PC-3 (cell line): ENCODE measurements at regions not wholly inside any gene's neighbourhood (a gene's known extent, or its start where the extent isn't known, plus 50 kb on each side); places are given as distances from the start of the nearest gene placed in this dataset.

Experiments used
- EZH2 ChIP-seq: fragments of 300-600 bp; sonication (generic); IDR thresholded peaks from one replicate; pipeline ENCODE4 v1.6.1; 2017; ENCODE audit warnings: antibody characterized with exemption, mild to moderate bottlenecking, low read length; ENCODE audit not compliant: unreplicated experiment
- EZH2phosphoT487 ChIP-seq: fragments of 300-600 bp; sonication (generic); IDR thresholded peaks from 2 replicates; pipeline ENCODE4 v1.6.1; 2018; ENCODE audit warnings: mild to moderate bottlenecking, antibody characterized with exemption, low read length, borderline replicate concordance
- TF ChIP-seq, protein P1 (sequence below): fragments of 300-600 bp; sonication (generic); conservative IDR thresholded peaks from 2 replicates; pipeline ENCODE4 v1.5.1; 2017; ENCODE audit warnings: antibody characterized with exemption, low read depth, mild to moderate bottlenecking, low read length

DNA sequence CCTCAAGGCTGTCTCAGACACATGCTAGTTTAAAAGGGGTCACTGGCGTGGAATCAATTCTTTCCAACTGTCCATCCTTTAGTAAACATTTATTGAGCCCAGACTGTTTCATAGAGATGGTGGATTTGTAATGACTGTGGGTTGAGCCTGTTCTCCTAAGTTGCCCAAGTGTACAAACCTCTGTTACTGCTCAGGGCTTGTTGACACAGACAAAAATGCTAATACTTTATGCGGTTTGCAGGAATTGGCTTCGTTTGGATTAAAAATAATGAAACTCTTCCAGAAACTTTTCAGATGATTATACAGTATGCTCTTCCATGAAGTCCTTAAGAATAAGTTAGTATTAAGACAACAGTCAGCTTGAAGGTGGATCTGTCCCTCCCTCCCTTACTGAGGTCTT, 83.6 kb upstream of the MGAT5 start:
- TF ChIP-seq, protein P1, sequence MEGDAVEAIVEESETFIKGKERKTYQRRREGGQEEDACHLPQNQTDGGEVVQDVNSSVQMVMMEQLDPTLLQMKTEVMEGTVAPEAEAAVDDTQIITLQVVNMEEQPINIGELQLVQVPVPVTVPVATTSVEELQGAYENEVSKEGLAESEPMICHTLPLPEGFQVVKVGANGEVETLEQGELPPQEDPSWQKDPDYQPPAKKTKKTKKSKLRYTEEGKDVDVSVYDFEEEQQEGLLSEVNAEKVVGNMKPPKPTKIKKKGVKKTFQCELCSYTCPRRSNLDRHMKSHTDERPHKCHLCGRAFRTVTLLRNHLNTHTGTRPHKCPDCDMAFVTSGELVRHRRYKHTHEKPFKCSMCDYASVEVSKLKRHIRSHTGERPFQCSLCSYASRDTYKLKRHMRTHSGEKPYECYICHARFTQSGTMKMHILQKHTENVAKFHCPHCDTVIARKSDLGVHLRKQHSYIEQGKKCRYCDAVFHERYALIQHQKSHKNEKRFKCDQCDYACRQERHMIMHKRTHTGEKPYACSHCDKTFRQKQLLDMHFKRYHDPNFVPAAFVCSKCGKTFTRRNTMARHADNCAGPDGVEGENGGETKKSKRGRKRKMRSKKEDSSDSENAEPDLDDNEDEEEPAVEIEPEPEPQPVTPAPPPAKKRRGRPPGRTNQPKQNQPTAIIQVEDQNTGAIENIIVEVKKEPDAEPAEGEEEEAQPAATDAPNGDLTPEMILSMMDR = no peak
- TF ChIP-seq EZH2phosphoT487 (no peak), EZH2 (no peak)
